LNCaP clone FGC (cell line): ENCODE measurements at regions not wholly inside any gene's neighbourhood (a gene's known extent, or its start where the extent isn't known, plus 50 kb on each side); places are given as distances from the start of the nearest gene placed in this dataset.
A peak's percentile ranks its signal among the peaks of the same experiment; 100 is the strongest.
"Not testable (repeated sequence)": the region's sequence is repeated elsewhere in the genome, so short reads cannot be mapped to it uniquely, and the experiment has no call there.

Source experiments
- DNase-seq: peaks from one replicate; pipeline ENCODE4 v3.0.0-alpha.2; 2011; ENCODE audit warnings: low read depth
- H3K4me3 ChIP-seq: 2 replicates; pipeline ENCODE4 v1.5.1; 2011; ENCODE audit warnings: mild to moderate bottlenecking, low read depth, low read length, control low read depth
- CTCF ChIP-seq: IDR thresholded peaks from 2 replicates; pipeline ENCODE4 v1.5.1; 2012; ENCODE audit warnings: mild to moderate bottlenecking; ENCODE audit not compliant: control insufficient read depth, insufficient read depth; ENCODE audit errors: extremely low read depth

GRCh38 chr10:129058664-129059155 lies 408.3 kb upstream of the MGMT start:
- TF ChIP-seq CTCF = no peak
- no peak for DNase-seq
- no peak overlapping the region for H3K4me3 ChIP-seq

- no peak overlapping the region for H3K4me3 ChIP-seq
- no peak for DNase-seq
- TF ChIP-seq CTCF = no peak
These were observed 407.1 kb upstream of the MGMT start for GRCh38 chr10:129059977-129060376.

- DNase-seq = no peak
- no peak for TF ChIP-seq CTCF
- no peak overlapping the region for H3K4me3 ChIP-seq
These were observed 403.8 kb upstream of the MGMT start for GRCh38 chr10:129063212-129063611.

- no peak for DNase-seq
- H3K4me3 ChIP-seq = no peak overlapping the region
These were observed 403.2 kb upstream of the MGMT start for GRCh38 chr10:129063877-129064276.

GRCh38 chr10:129066529-129066928 lies 400.5 kb upstream of the MGMT start:
- H3K4me3 ChIP-seq, DNase-seq: not testable (repeated sequence)

More at GRCh38 chr10:129063877-129064276, 403.2 kb upstream of the MGMT start:
- no peak for TF ChIP-seq CTCF

- H3K4me3 ChIP-seq, DNase-seq: not testable (repeated sequence)
These were observed 395.6 kb upstream of the MGMT start for GRCh38 chr10:129071411-129071810.

- no peak for TF ChIP-seq CTCF
- no peak overlapping the region for H3K4me3 ChIP-seq
- DNase-seq = peak; percentile 4
These were observed 392.1 kb upstream of the MGMT start for GRCh38 chr10:129074939-129075338.

- no peak overlapping the region for H3K4me3 ChIP-seq
- no peak for DNase-seq
- TF ChIP-seq CTCF = no peak
These were observed 391.5 kb upstream of the MGMT start for GRCh38 chr10:129075508-129075907.
